ENCODE measurements at regions not wholly inside any gene's neighbourhood (a gene's known extent, or its start where the extent isn't known, plus 50 kb on each side); places are given as distances from the start of the nearest gene placed in this dataset.

DNA sequence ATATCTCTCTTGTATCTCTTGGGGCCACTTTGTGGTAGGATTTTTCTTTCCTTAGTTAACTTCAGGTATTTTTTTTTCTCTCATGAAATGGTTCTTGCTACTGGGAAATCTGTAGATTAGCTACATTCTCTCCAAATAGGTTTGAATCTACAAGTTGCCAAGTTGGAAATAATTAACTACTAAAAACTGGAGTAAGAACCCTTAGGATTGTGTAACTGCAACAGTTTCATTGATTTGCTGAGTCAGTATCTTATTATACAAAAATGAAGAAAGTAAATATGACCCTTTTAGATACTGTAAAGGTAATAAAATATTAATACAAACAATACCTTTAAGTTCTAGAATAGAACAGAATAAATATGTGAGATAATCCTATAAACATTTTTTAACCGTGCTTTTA, 327.9 kb downstream of the CXXC4 start:
- no peak for DNase-seq (ENCODE audit: low spot score)
- Mint-ChIP-seq H3K4me1 (ENCODE audit: unreplicated experiment) (no peaks in the 10 kb centered on the region), H3K36me3 (ENCODE audit: low read depth, unreplicated experiment) (no peaks in the 10 kb centered on the region), H3K9me3 (ENCODE audit: unreplicated experiment) (no peaks in the 10 kb centered on the region), H3K4me3 (ENCODE audit: unreplicated experiment) (no peak overlapping the region), H3K27ac (ENCODE audit: unreplicated experiment) (no peak overlapping the region), H3K27me3 (ENCODE audit: unreplicated experiment) (no peaks in the 10 kb centered on the region)
- no peak for TF ChIP-seq CTCF (IDR thresholded peaks at IDR 0.05; ENCODE audit: unreplicated experiment)

DNA sequence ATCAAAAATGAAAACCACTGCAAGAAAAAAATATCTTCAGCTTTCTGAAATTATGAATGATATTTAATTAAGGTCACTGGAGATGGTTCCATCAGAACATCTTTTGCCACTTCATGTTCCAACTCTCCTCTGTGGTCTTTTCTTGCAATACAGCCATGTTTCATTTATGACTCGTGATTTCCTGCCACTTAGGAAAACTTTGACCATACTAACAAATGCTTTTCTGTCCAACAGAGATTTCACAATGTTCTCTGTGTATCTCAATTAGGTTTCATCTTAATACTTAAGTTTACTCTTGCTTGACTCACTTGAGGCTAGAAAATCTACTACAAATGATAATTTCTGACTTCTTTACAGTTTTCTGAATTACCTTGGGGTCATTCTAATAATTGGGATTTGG, 330.9 kb downstream of the CXXC4 start:
- no peaks in the 10 kb centered on the region for H3K36me3 Mint-ChIP-seq (ENCODE audit: low read depth, unreplicated experiment)
- no peak for TF ChIP-seq CTCF (IDR thresholded peaks at IDR 0.05; ENCODE audit: unreplicated experiment)
- no peaks in the 10 kb centered on the region for H3K27me3 Mint-ChIP-seq (ENCODE audit: unreplicated experiment)
- no peak for DNase-seq (ENCODE audit: low spot score)
- no peak overlapping the region for H3K4me3 Mint-ChIP-seq (ENCODE audit: unreplicated experiment)
- no peaks in the 10 kb centered on the region for H3K9me3 Mint-ChIP-seq (ENCODE audit: unreplicated experiment)
- no peaks in the 10 kb centered on the region for H3K4me1 Mint-ChIP-seq (ENCODE audit: unreplicated experiment)
- H3K27ac Mint-ChIP-seq (ENCODE audit: unreplicated experiment), result no peak overlapping the region

DNA sequence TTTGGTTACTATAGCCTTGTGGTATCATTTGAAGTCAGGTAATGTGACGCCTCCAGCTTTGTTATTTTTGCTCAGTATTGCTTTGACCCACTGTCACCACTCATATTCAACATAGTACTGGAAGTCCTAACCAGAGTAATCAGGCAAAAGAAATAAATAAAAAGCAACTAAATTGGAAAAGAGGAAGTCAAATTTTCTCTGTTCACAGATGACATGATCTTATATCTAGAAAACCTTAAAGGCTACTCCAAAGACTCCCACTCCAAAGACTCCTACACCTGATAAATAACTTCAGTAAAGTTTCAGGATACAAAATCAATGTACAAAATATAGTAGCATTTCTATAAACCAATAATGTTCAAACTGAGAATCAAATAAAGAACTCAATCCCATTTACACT, 348.6 kb downstream of the CXXC4 start:
- Mint-ChIP-seq H3K9me3 (ENCODE audit: unreplicated experiment) (no peaks in the 10 kb centered on the region), H3K4me1 (ENCODE audit: unreplicated experiment) (peaks cover 5% of the 10 kb centered on the region), H3K36me3 (ENCODE audit: low read depth, unreplicated experiment) (no peaks in the 10 kb centered on the region), H3K27me3 (ENCODE audit: unreplicated experiment) (peaks cover 1% of the 10 kb centered on the region), H3K4me3 (ENCODE audit: unreplicated experiment) (no peak overlapping the region), H3K27ac (ENCODE audit: unreplicated experiment) (no peak overlapping the region)
- TF ChIP-seq CTCF (IDR thresholded peaks at IDR 0.05; ENCODE audit: unreplicated experiment), result no peak
- DNase-seq (ENCODE audit: low spot score), result no peak

DNA sequence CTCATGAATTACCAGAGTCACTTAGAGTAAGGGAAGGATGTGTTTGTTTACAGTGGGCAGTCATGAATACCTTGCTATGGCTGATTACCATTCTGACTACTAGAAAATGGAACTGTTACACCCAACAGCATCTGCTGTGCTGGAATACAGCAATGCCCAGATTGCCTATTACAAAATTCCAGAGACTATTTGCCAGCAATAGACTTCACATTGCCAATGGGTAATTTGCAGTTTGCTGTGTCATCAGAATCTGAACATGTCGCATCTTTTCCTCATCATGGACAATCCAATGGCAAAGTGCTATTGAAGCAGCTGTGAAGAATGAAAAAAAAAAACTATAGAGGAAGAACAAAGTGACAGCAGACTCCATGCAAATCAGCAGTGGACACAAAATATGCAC, 356.6 kb downstream of the CXXC4 start:
- Mint-ChIP-seq H3K27ac (ENCODE audit: unreplicated experiment) (no peak overlapping the region), H3K4me1 (ENCODE audit: unreplicated experiment) (peaks cover 5% of the 10 kb centered on the region), H3K9me3 (ENCODE audit: unreplicated experiment) (no peaks in the 10 kb centered on the region), H3K27me3 (ENCODE audit: unreplicated experiment) (peaks cover 1% of the 10 kb centered on the region), H3K36me3 (ENCODE audit: low read depth, unreplicated experiment) (no peaks in the 10 kb centered on the region), H3K4me3 (ENCODE audit: unreplicated experiment) (no peak overlapping the region)
- DNase-seq (ENCODE audit: low spot score), result no peak
- TF ChIP-seq CTCF (IDR thresholded peaks at IDR 0.05; ENCODE audit: unreplicated experiment), result no peak

DNA sequence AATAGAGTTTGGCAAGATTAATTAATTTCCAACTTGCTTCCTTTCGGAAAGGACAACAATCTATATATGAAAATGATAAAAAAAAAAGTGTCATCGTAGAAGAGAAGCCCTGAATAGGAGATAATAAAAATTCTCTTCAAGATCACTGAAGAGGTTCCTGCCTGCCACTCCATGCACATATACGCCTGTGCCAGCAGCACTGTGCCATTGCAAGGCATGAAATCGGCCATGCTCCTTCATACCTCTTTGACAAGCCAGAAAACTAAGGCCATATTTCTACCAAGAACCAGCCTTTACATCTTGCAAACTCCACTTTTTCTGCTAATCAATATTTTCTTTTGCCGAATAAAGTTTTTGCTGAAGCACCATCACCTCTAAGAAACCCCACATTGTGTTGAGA, 365.5 kb downstream of the CXXC4 start:
- Mint-ChIP-seq H3K4me3 (ENCODE audit: unreplicated experiment) (no peak overlapping the region), H3K4me1 (ENCODE audit: unreplicated experiment) (no peaks in the 10 kb centered on the region), H3K27me3 (ENCODE audit: unreplicated experiment) (no peaks in the 10 kb centered on the region), H3K9me3 (ENCODE audit: unreplicated experiment) (no peaks in the 10 kb centered on the region), H3K27ac (ENCODE audit: unreplicated experiment) (no peak overlapping the region), H3K36me3 (ENCODE audit: low read depth, unreplicated experiment) (no peaks in the 10 kb centered on the region)
- TF ChIP-seq CTCF (IDR thresholded peaks at IDR 0.05; ENCODE audit: unreplicated experiment), result no peak
- no peak for DNase-seq (ENCODE audit: low spot score)

Measured in endothelial cell (in vitro differentiated cells).